Cardiac fibroblast (primary cell): ENCODE measurements at regions not wholly inside any gene's neighbourhood (a gene's known extent, or its start where the extent isn't known, plus 50 kb on each side); places are given as distances from the start of the nearest gene placed in this dataset.

Experiments
- DNase-seq, 2 donors: peaks; one replicate each; pipeline versions ENCODE4 v3.0.0 to v3.0.0-alpha.2; 2010; ENCODE audit warnings: low read depth in 2 of 2
- H3K4me3 ChIP-seq, 2 donors: replicated peaks in 1 of 2; 1 replicate in 1 of 2; 2 replicates in 1 of 2; pipeline ENCODE4 v1.5.1; 2011; ENCODE audit warnings: low read depth in 2 of 2, low read length in 2 of 2, mild to moderate bottlenecking in 2 of 2, moderate library complexity in 1 of 2
- CTCF ChIP-seq: IDR thresholded peaks from one replicate; pipeline ENCODE4 v1.5.1; 2011; ENCODE audit warnings: low read depth, mild to moderate bottlenecking, low read length, inconsistent platforms

- no peak for TF ChIP-seq CTCF
These were observed 360.3 kb downstream of the CRPPA start for GRCh38 chr7:16061011-16061410.

GRCh38 chr7:16060502-16060901 lies 360.8 kb downstream of the CRPPA start:
- no peak for TF ChIP-seq CTCF
- H3K4me3 ChIP-seq = no peak overlapping the region
- DNase-seq = peak in 1 of 2 donors; percentile 62

More at GRCh38 chr7:16061011-16061410, 360.3 kb downstream of the CRPPA start:
- no peak for DNase-seq
- H3K4me3 ChIP-seq = no peak overlapping the region

GRCh38 chr7:16055263-16055976 lies 365.9 kb downstream of the CRPPA start:
- no peak for DNase-seq
- H3K4me3 ChIP-seq = no peak overlapping the region
- no peak for TF ChIP-seq CTCF

DNA sequence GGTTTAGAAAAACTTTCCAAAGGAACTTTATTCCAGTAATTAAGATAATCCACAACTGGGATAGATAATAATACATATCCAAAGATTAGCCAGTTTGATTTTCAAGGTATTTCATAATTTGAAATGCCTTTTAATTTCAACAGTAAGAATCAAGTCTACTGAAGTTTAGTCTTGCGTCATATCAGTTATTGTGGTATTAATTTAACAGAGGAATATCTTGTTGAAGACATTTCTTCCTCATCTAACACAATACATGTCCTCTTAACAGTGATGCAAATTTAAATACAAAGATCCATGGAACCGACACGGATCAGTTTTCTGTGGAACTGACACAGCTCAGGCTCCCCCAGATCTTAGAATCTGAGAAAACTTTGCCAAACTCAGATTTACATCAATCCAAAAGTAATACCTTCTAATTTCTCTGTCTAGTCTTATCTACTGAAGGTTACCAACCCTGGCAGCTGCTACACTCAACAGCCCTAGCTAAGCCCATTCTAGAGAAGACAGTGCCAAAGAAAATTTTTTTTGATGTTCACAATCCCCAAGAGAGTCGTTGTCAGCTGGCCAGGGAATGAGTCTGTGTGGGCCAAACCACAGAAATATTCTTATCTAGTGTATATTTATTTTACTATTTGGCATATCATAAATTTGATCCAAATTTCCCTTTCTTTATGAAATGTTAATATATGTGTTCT lies 365.2 kb upstream of the MEOX2 start:
- no peak overlapping the region for H3K4me3 ChIP-seq
- no peak for TF ChIP-seq CTCF
- DNase-seq = peak; percentile 74 to 77

GRCh38 chr7:16046041-16046440 lies 359.6 kb upstream of the MEOX2 start:
- DNase-seq = peak in 1 of 2 donors; percentile 51
- TF ChIP-seq CTCF = no peak
- no peak overlapping the region for H3K4me3 ChIP-seq

DNA sequence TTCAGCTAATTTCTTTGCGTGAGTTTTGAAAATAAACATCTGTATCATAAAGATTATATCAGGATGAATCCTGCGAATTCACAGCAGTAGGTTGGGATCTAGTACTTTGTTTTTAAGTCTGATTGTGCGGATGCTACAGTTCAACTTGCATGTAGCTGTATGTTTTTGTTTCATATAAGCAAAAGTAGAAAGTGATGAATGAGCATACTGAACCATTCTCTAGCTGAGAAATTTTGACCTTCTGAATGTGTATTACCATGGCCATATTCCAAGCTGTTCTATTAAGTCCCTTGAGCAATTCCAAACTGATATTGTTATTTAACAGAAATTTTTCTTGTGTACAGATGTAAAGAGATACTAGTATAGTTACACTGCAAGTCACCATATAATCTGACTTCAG lies 358.8 kb upstream of the MEOX2 start:
- TF ChIP-seq CTCF = no peak
- H3K4me3 ChIP-seq = no peak overlapping the region
- no peak for DNase-seq
